Activated naive CD4-positive, alpha-beta T cell treated with anti-CD3 and anti-CD28 coated beads, Interleukin-2, amount 50 U/mL, for 24 hours (primary cell): ENCODE measurements at regions not wholly inside any gene's neighbourhood (a gene's known extent, or its start where the extent isn't known, plus 50 kb on each side); places are given as distances from the start of the nearest gene placed in this dataset.
"Not testable (repeated sequence)": the region's sequence is repeated elsewhere in the genome, so short reads cannot be mapped to it uniquely, and the experiment has no call there.

ENCODE experiments used
- H3K27ac Mint-ChIP-seq: one replicate; pipeline ENCODE4 v1.8.0; 2021; ENCODE audit warnings: mild to moderate bottlenecking, mixed read lengths
- H3K27me3 Mint-ChIP-seq: one replicate; pipeline ENCODE4 v1.8.0; 2021; ENCODE audit warnings: mixed read lengths
- H3K36me3 Mint-ChIP-seq: one replicate; pipeline ENCODE4 v1.8.0; 2021; ENCODE audit warnings: mixed read lengths
- H3K4me1 Mint-ChIP-seq: one replicate; pipeline ENCODE4 v1.8.0; 2021; ENCODE audit warnings: mixed read lengths
- H3K4me3 Mint-ChIP-seq: one replicate; pipeline ENCODE4 v1.8.0; 2021; ENCODE audit warnings: mild to moderate bottlenecking, mixed read lengths
- H3K9me3 Mint-ChIP-seq: one replicate; pipeline ENCODE4 v1.8.0; 2021; ENCODE audit warnings: mixed read lengths

GRCh38 chr9:80698725-80699410, 990.5 kb downstream of the TLE1 start:
- Mint-ChIP-seq H3K9me3 (no peaks in the 10 kb centered on the region), H3K27ac (no peak overlapping the region), H3K36me3 (no peaks in the 10 kb centered on the region), H3K4me3 (no peak overlapping the region), H3K4me1 (no peaks in the 10 kb centered on the region), H3K27me3 (no peaks in the 10 kb centered on the region)

GRCh38 chr9:80692751-80693150, 996.6 kb downstream of the TLE1 start:
- Mint-ChIP-seq H3K36me3 (no peaks in the 10 kb centered on the region), H3K27ac (no peak overlapping the region), H3K9me3 (peaks cover 6% of the 10 kb centered on the region), H3K27me3 (no peaks in the 10 kb centered on the region), H3K4me1 (no peaks in the 10 kb centered on the region), H3K4me3 (no peak overlapping the region)

- Mint-ChIP-seq H3K27me3 (no peaks in the 10 kb centered on the region), H3K36me3 (no peaks in the 10 kb centered on the region), H3K4me1 (no peaks in the 10 kb centered on the region), H3K4me3 (no peak overlapping the region), H3K27ac (no peak overlapping the region), H3K9me3 (peaks cover 6% of the 10 kb centered on the region)
Measured at GRCh38 chr9:80691229-80691628, 998.1 kb downstream of the TLE1 start.

- H3K36me3 Mint-ChIP-seq = no peaks in the 10 kb centered on the region
- no peak overlapping the region for H3K4me3 Mint-ChIP-seq
- H3K4me1 Mint-ChIP-seq = no peaks in the 10 kb centered on the region
- H3K27me3 Mint-ChIP-seq = no peaks in the 10 kb centered on the region
- H3K27ac Mint-ChIP-seq = no peak overlapping the region
- peaks cover 6% of the 10 kb centered on the region for H3K9me3 Mint-ChIP-seq
Measured at GRCh38 chr9:80690349-80690939, 998.9 kb downstream of the TLE1 start.

GRCh38 chr9:80679916-80680315, 1009.4 kb downstream of the TLE1 start:
- H3K27me3 Mint-ChIP-seq = no peaks in the 10 kb centered on the region
- no peaks in the 10 kb centered on the region for H3K9me3 Mint-ChIP-seq
- H3K4me1 Mint-ChIP-seq = no peaks in the 10 kb centered on the region
- H3K27ac Mint-ChIP-seq = no peak overlapping the region
- no peak overlapping the region for H3K4me3 Mint-ChIP-seq
- H3K36me3 Mint-ChIP-seq = no peaks in the 10 kb centered on the region

GRCh38 chr9:80678906-80679305, 1010.4 kb downstream of the TLE1 start:
- no peaks in the 10 kb centered on the region for H3K36me3 Mint-ChIP-seq
- H3K4me3 Mint-ChIP-seq = no peak overlapping the region
- no peaks in the 10 kb centered on the region for H3K4me1 Mint-ChIP-seq
- no peak overlapping the region for H3K27ac Mint-ChIP-seq
- no peaks in the 10 kb centered on the region for H3K9me3 Mint-ChIP-seq
- H3K27me3 Mint-ChIP-seq = no peaks in the 10 kb centered on the region

- H3K4me1 Mint-ChIP-seq = no peaks in the 10 kb centered on the region
- no peaks in the 10 kb centered on the region for H3K27me3 Mint-ChIP-seq
- H3K9me3 Mint-ChIP-seq = peaks cover 2% of the 10 kb centered on the region
- H3K36me3 Mint-ChIP-seq = no peaks in the 10 kb centered on the region
- H3K27ac Mint-ChIP-seq = no peak overlapping the region
- no peak overlapping the region for H3K4me3 Mint-ChIP-seq
Measured at GRCh38 chr9:80673496-80673895, 1015.9 kb downstream of the TLE1 start.

GRCh38 chr9:80665479-80665878, 1023.9 kb downstream of the TLE1 start:
- peaks cover 7% of the 10 kb centered on the region for H3K9me3 Mint-ChIP-seq
- no peaks in the 10 kb centered on the region for H3K4me1 Mint-ChIP-seq
- H3K27ac Mint-ChIP-seq = no peak overlapping the region
- H3K4me3 Mint-ChIP-seq = no peak overlapping the region
- H3K36me3 Mint-ChIP-seq = no peaks in the 10 kb centered on the region
- H3K27me3 Mint-ChIP-seq = no peaks in the 10 kb centered on the region

GRCh38 chr9:80664327-80665210, 1024.8 kb downstream of the TLE1 start:
- H3K27ac Mint-ChIP-seq = no peak overlapping the region
- H3K27me3 Mint-ChIP-seq = no peaks in the 10 kb centered on the region
- H3K36me3 Mint-ChIP-seq = no peaks in the 10 kb centered on the region
- H3K9me3 Mint-ChIP-seq = peaks cover 7% of the 10 kb centered on the region
- H3K4me1 Mint-ChIP-seq = no peaks in the 10 kb centered on the region
- no peak overlapping the region for H3K4me3 Mint-ChIP-seq

- H3K27ac Mint-ChIP-seq, H3K9me3 Mint-ChIP-seq, H3K4me3 Mint-ChIP-seq, H3K27me3 Mint-ChIP-seq, H3K4me1 Mint-ChIP-seq, H3K36me3 Mint-ChIP-seq: not testable (repeated sequence)
Measured at GRCh38 chr9:80659751-80660150, 1029.6 kb downstream of the TLE1 start.

GRCh38 chr9:80651044-80651443, 1038.3 kb downstream of the TLE1 start:
- Mint-ChIP-seq H3K36me3 (no peaks in the 10 kb centered on the region), H3K9me3 (no peaks in the 10 kb centered on the region), H3K4me1 (no peaks in the 10 kb centered on the region), H3K4me3 (no peak overlapping the region), H3K27ac (no peak overlapping the region), H3K27me3 (no peaks in the 10 kb centered on the region)

- Mint-ChIP-seq H3K9me3 (no peaks in the 10 kb centered on the region), H3K4me3 (no peak overlapping the region), H3K27ac (no peak overlapping the region), H3K36me3 (no peaks in the 10 kb centered on the region), H3K27me3 (no peaks in the 10 kb centered on the region), H3K4me1 (no peaks in the 10 kb centered on the region)
Measured at GRCh38 chr9:80649496-80649895, 1039.9 kb downstream of the TLE1 start.

GRCh38 chr9:80649001-80649420, 1040.3 kb downstream of the TLE1 start:
- H3K27ac Mint-ChIP-seq = no peak overlapping the region
- H3K9me3 Mint-ChIP-seq = peaks cover under 1% of the 10 kb centered on the region
- no peaks in the 10 kb centered on the region for H3K27me3 Mint-ChIP-seq
- H3K4me3 Mint-ChIP-seq = no peak overlapping the region
- H3K4me1 Mint-ChIP-seq = no peaks in the 10 kb centered on the region
- no peaks in the 10 kb centered on the region for H3K36me3 Mint-ChIP-seq

GRCh38 chr9:80648336-80648735, 1041.0 kb downstream of the TLE1 start:
- Mint-ChIP-seq H3K27me3 (no peaks in the 10 kb centered on the region), H3K4me3 (no peak overlapping the region), H3K4me1 (no peaks in the 10 kb centered on the region), H3K27ac (no peak overlapping the region), H3K36me3 (no peaks in the 10 kb centered on the region), H3K9me3 (peaks cover 4% of the 10 kb centered on the region)

- no peak overlapping the region for H3K4me3 Mint-ChIP-seq
- no peaks in the 10 kb centered on the region for H3K27me3 Mint-ChIP-seq
- H3K27ac Mint-ChIP-seq = no peak overlapping the region
- no peaks in the 10 kb centered on the region for H3K36me3 Mint-ChIP-seq
- H3K9me3 Mint-ChIP-seq = peaks cover 4% of the 10 kb centered on the region
- H3K4me1 Mint-ChIP-seq = no peaks in the 10 kb centered on the region
Measured at GRCh38 chr9:80646211-80646610, 1043.1 kb downstream of the TLE1 start.

- peaks cover 4% of the 10 kb centered on the region for H3K9me3 Mint-ChIP-seq
- H3K4me1 Mint-ChIP-seq = no peaks in the 10 kb centered on the region
- no peak overlapping the region for H3K27ac Mint-ChIP-seq
- no peaks in the 10 kb centered on the region for H3K36me3 Mint-ChIP-seq
- H3K4me3 Mint-ChIP-seq = no peak overlapping the region
- H3K27me3 Mint-ChIP-seq = no peaks in the 10 kb centered on the region
Measured at GRCh38 chr9:80644044-80644443, 1045.3 kb downstream of the TLE1 start.
